MM.1S (cell line): ENCODE measurements at regions not wholly inside any gene's neighbourhood (a gene's known extent, or its start where the extent isn't known, plus 50 kb on each side); places are given as distances from the start of the nearest gene placed in this dataset.

Experiments
- EZH2phosphoT487 ChIP-seq: fragments of 300-600 bp; sonication (generic); IDR thresholded peaks from 2 replicates; pipeline ENCODE4 v1.6.1; 2018; ENCODE audit warnings: antibody characterized with exemption, low read length
- TF ChIP-seq, protein P1 (sequence below): fragments of 300-600 bp; sonication (generic); IDR thresholded peaks from 2 replicates; pipeline ENCODE4 v1.5.1; 2016; ENCODE audit warnings: antibody characterized with exemption, low read length, mixed read lengths

- TF ChIP-seq, protein P1, sequence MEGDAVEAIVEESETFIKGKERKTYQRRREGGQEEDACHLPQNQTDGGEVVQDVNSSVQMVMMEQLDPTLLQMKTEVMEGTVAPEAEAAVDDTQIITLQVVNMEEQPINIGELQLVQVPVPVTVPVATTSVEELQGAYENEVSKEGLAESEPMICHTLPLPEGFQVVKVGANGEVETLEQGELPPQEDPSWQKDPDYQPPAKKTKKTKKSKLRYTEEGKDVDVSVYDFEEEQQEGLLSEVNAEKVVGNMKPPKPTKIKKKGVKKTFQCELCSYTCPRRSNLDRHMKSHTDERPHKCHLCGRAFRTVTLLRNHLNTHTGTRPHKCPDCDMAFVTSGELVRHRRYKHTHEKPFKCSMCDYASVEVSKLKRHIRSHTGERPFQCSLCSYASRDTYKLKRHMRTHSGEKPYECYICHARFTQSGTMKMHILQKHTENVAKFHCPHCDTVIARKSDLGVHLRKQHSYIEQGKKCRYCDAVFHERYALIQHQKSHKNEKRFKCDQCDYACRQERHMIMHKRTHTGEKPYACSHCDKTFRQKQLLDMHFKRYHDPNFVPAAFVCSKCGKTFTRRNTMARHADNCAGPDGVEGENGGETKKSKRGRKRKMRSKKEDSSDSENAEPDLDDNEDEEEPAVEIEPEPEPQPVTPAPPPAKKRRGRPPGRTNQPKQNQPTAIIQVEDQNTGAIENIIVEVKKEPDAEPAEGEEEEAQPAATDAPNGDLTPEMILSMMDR, result no peak
- no peak for TF ChIP-seq EZH2phosphoT487
Measured at GRCh38 chr20:48148020-48148419, 362.7 kb upstream of the SULF2 start.
